T47D (cell line): ENCODE measurements at regions not wholly inside any gene's neighbourhood (a gene's known extent, or its start where the extent isn't known, plus 50 kb on each side); places are given as distances from the start of the nearest gene placed in this dataset.
"Not testable (repeated sequence)": the region's sequence is repeated elsewhere in the genome, so short reads cannot be mapped to it uniquely, and the experiment has no call there.

Experiments
- DNase-seq, 2 experiments: peaks; one replicate each; pipeline versions ENCODE4 v3.0.0 to v3.0.0-alpha.2; 2011 to 2012; ENCODE audit warnings: low read depth in 1 of 2, low spot score in 1 of 2
- JUND ChIP-seq: IDR thresholded peaks from 2 replicates; pipeline ENCODE4 v1.6.1; 2012; ENCODE audit warnings: low read depth
- in situ Hi-C: cut with HindIII; loops from 2 replicates; pipeline ENCODE4 v1.10.0; 2016; ENCODE audit warnings: low sequenced_read_pairs, low pct_unique_long_range_greater_than_20kb

- no peak for DNase-seq
- in situ Hi-C loops = no loop called here
- no peak for TF ChIP-seq JUND
Observed at GRCh38 chr10:124321433-124322089, 97.2 kb downstream of the OAT start.

GRCh38 chr10:124320778-124321432 lies 97.8 kb downstream of the OAT start:
- no peak for DNase-seq
- TF ChIP-seq JUND = no peak
- in situ Hi-C loops = no loop called here

- TF ChIP-seq JUND = no peak
- in situ Hi-C loops = no loop called here
- no peak for DNase-seq
Observed at GRCh38 chr10:124319926-124320391, 98.8 kb downstream of the OAT start.

GRCh38 chr10:124319520-124319919 lies 99.2 kb downstream of the OAT start:
- in situ Hi-C loops = not testable (repeated sequence)

GRCh38 chr10:124318811-124319210 lies 99.9 kb downstream of the OAT start:
- TF ChIP-seq JUND = no peak
- in situ Hi-C loops = no loop called here
- DNase-seq = no peak

More at GRCh38 chr10:124319520-124319919, 99.2 kb downstream of the OAT start:
- DNase-seq = not testable (repeated sequence)

GRCh38 chr10:124318076-124318475 lies 100.6 kb downstream of the OAT start:
- DNase-seq = no peak
- no peak for TF ChIP-seq JUND
- in situ Hi-C loops = no loop called here

GRCh38 chr10:124316326-124316725 lies 102.4 kb downstream of the OAT start:
- in situ Hi-C loops = no loop called here
- no peak for DNase-seq
- no peak for TF ChIP-seq JUND

GRCh38 chr10:124315591-124316270 lies 103.0 kb downstream of the OAT start:
- in situ Hi-C loops = no loop called here
- no peak for TF ChIP-seq JUND
- DNase-seq = no peak

GRCh38 chr10:124313374-124313773 lies 105.3 kb downstream of the OAT start:
- TF ChIP-seq JUND = no peak
- in situ Hi-C loops = no loop called here
- no peak for DNase-seq

GRCh38 chr10:124308811-124309210 lies 109.9 kb downstream of the OAT start:
- TF ChIP-seq JUND = no peak
- in situ Hi-C loops = no loop called here
- no peak for DNase-seq

- DNase-seq = no peak
- no peak for TF ChIP-seq JUND
- in situ Hi-C loops = no loop called here
Observed at GRCh38 chr10:124308056-124308645, 110.6 kb downstream of the OAT start.

- TF ChIP-seq JUND = no peak
- in situ Hi-C loops = no loop called here
- no peak for DNase-seq
Observed at GRCh38 chr10:124307591-124307990, 111.1 kb downstream of the OAT start.

GRCh38 chr10:124306922-124307371 lies 111.8 kb downstream of the OAT start:
- DNase-seq = no peak
- TF ChIP-seq JUND = no peak
- in situ Hi-C loops = no loop called here
